NB4 (cell line): ENCODE measurements at regions not wholly inside any gene's neighbourhood (a gene's known extent, or its start where the extent isn't known, plus 50 kb on each side); places are given as distances from the start of the nearest gene placed in this dataset.

Source experiments
- MYC ChIP-seq: IDR thresholded peaks from 2 replicates; pipeline ENCODE4 v1.6.1; 2011; ENCODE audit warnings: low read depth, low read length
- POLR2A ChIP-seq: IDR thresholded peaks from 2 replicates; pipeline ENCODE4 v1.6.1; 2011; ENCODE audit warnings: mild to moderate bottlenecking; ENCODE audit not compliant: insufficient read length; ENCODE audit errors: extremely low read depth
- TF ChIP-seq, protein P1 (sequence below): IDR thresholded peaks from one replicate; pipeline ENCODE4 v1.5.1; 2012; ENCODE audit warnings: low read depth, low read length
- TF ChIP-seq, protein P2 (sequence below): IDR thresholded peaks from 2 replicates; pipeline ENCODE4 v1.6.1; 2011; ENCODE audit warnings: low read depth, low read length

GRCh38 chr10:64996886-64997285 is 1475.7 kb downstream of the REEP3 start:
- TF ChIP-seq, protein P1, sequence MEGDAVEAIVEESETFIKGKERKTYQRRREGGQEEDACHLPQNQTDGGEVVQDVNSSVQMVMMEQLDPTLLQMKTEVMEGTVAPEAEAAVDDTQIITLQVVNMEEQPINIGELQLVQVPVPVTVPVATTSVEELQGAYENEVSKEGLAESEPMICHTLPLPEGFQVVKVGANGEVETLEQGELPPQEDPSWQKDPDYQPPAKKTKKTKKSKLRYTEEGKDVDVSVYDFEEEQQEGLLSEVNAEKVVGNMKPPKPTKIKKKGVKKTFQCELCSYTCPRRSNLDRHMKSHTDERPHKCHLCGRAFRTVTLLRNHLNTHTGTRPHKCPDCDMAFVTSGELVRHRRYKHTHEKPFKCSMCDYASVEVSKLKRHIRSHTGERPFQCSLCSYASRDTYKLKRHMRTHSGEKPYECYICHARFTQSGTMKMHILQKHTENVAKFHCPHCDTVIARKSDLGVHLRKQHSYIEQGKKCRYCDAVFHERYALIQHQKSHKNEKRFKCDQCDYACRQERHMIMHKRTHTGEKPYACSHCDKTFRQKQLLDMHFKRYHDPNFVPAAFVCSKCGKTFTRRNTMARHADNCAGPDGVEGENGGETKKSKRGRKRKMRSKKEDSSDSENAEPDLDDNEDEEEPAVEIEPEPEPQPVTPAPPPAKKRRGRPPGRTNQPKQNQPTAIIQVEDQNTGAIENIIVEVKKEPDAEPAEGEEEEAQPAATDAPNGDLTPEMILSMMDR: no peak
- TF ChIP-seq, protein P2, sequence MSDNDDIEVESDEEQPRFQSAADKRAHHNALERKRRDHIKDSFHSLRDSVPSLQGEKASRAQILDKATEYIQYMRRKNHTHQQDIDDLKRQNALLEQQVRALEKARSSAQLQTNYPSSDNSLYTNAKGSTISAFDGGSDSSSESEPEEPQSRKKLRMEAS: no peak
- TF ChIP-seq MYC (no peak), POLR2A (no peak)
